HUES6 (cell line): ENCODE measurements at regions not wholly inside any gene's neighbourhood (a gene's known extent, or its start where the extent isn't known, plus 50 kb on each side); places are given as distances from the start of the nearest gene placed in this dataset.

ENCODE experiments used
- H3K27ac ChIP-seq: 2 replicates; pipeline ENCODE4 v1.7.0; 2013; ENCODE audit warnings: low read depth, mild to moderate bottlenecking, low read length, inconsistent platforms
- H3K27me3 ChIP-seq: 2 replicates; pipeline ENCODE4 v1.6.1; 2013; ENCODE audit warnings: low read length; ENCODE audit not compliant: control insufficient read depth, insufficient read depth
- H3K36me3 ChIP-seq: 2 replicates; pipeline ENCODE4 v1.6.1; 2013; ENCODE audit warnings: low read length; ENCODE audit not compliant: control insufficient read depth, insufficient read depth
- H3K4me1 ChIP-seq: 2 replicates; pipeline ENCODE4 v1.6.1; 2013; ENCODE audit warnings: low read length; ENCODE audit not compliant: control insufficient read depth, insufficient read depth
- H3K4me3 ChIP-seq: 2 replicates; pipeline ENCODE4 v1.5.1; 2013; ENCODE audit warnings: low read depth, low read length
- H3K9ac ChIP-seq: one replicate; pipeline ENCODE4 v1.6.1; 2013; ENCODE audit warnings: mild to moderate bottlenecking, low read length
- H3K9me3 ChIP-seq: 2 replicates; pipeline ENCODE4 v1.6.1; 2013; ENCODE audit warnings: low read depth, low read length; ENCODE audit not compliant: control insufficient read depth, insufficient read depth

GRCh38 chr13:77457966-77458365 is 77.5 kb upstream of the SCEL start:
- H3K27me3 ChIP-seq: no peaks in the 10 kb centered on the region
- no peaks in the 10 kb centered on the region for H3K36me3 ChIP-seq
- H3K9me3 ChIP-seq: no peaks in the 10 kb centered on the region
- peaks cover 6% of the 10 kb centered on the region; the same call in 1 of the 2 replicates for H3K4me1 ChIP-seq
- no peak overlapping the region for H3K9ac ChIP-seq
- H3K4me3 ChIP-seq: no peak overlapping the region
- no peak overlapping the region for H3K27ac ChIP-seq

GRCh38 chr13:77456271-77456670 is 79.2 kb upstream of the SCEL start:
- Histone ChIP-seq H3K4me3 (no peak overlapping the region), H3K4me1 (peaks cover 6% of the 10 kb centered on the region; the same call in 1 of the 2 replicates), H3K36me3 (no peaks in the 10 kb centered on the region), H3K9me3 (no peaks in the 10 kb centered on the region), H3K9ac (no peak overlapping the region), H3K27me3 (no peaks in the 10 kb centered on the region), H3K27ac (no peak overlapping the region)

GRCh38 chr13:77449265-77449664 is 86.2 kb upstream of the SCEL start:
- H3K9ac ChIP-seq: no peak overlapping the region
- no peak overlapping the region for H3K27ac ChIP-seq

GRCh38 chr13:77448689-77449088 is 86.8 kb upstream of the SCEL start:
- Histone ChIP-seq H3K4me1 (peaks cover 9% of the 10 kb centered on the region; the same call in 1 of the 2 replicates), H3K4me3 (no peak overlapping the region), H3K27ac (no peak overlapping the region), H3K27me3 (no peaks in the 10 kb centered on the region), H3K9ac (no peak overlapping the region), H3K36me3 (no peaks in the 10 kb centered on the region), H3K9me3 (no peaks in the 10 kb centered on the region)

More at GRCh38 chr13:77449265-77449664, 86.2 kb upstream of the SCEL start:
- Histone ChIP-seq H3K9me3 (no peaks in the 10 kb centered on the region), H3K36me3 (no peaks in the 10 kb centered on the region), H3K4me1 (peaks cover 9% of the 10 kb centered on the region; the same call in 1 of the 2 replicates), H3K27me3 (no peaks in the 10 kb centered on the region), H3K4me3 (no peak overlapping the region)

DNA sequence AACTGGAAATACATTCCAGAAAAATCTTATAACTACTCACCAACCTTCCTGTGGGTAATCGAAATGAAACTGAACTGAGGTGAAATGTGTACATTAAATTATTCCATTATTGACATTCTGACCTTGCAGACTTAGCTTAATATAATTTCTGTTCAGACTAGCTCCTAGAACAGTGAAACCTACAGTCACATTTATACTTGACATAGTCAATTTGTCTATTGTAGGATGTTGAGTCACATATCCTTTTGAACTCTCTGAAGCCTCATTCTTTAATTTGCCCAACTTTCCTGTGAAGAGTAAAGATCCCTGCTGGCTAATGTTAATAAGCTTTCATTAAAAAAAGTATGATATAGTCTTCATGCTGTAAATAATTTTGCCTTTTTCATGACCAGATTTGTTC is 92.0 kb upstream of the SCEL start:
- no peaks in the 10 kb centered on the region for H3K36me3 ChIP-seq
- peaks cover 2% of the 10 kb centered on the region; the same call in 1 of the 2 replicates for H3K4me1 ChIP-seq
- no peaks in the 10 kb centered on the region for H3K9me3 ChIP-seq
- H3K27ac ChIP-seq: no peak overlapping the region
- H3K9ac ChIP-seq: no peak overlapping the region
- no peak overlapping the region for H3K4me3 ChIP-seq
- H3K27me3 ChIP-seq: no peaks in the 10 kb centered on the region

DNA sequence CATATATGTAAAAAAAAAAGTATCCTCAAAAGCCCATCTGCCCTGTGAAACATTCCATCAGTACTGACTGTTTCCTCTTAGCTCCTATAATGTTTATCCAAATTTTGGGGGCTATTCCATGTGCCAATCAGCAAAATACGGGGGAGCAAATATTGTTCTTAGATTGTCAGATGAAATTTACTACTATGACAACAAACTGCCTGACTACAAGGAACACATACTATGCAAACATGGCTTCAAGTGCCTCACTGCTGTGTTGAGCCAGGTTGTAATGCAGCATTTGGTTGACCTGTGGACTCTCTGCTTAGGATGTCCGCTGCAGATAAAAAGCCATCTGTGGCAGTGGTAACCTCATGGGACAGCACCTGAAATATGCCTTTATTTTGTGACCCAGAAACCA is 98.2 kb upstream of the SCEL start:
- Histone ChIP-seq H3K9me3 (no peaks in the 10 kb centered on the region), H3K4me3 (no peak overlapping the region), H3K27me3 (no peaks in the 10 kb centered on the region), H3K4me1 (no peaks in the 10 kb centered on the region), H3K36me3 (no peaks in the 10 kb centered on the region), H3K9ac (no peak overlapping the region), H3K27ac (no peak overlapping the region)

GRCh38 chr13:77434289-77434688 is 101.2 kb upstream of the SCEL start:
- no peaks in the 10 kb centered on the region for H3K36me3 ChIP-seq
- no peaks in the 10 kb centered on the region for H3K9me3 ChIP-seq
- H3K4me3 ChIP-seq: no peak overlapping the region
- no peaks in the 10 kb centered on the region for H3K27me3 ChIP-seq
- H3K27ac ChIP-seq: no peak overlapping the region
- H3K4me1 ChIP-seq: no peaks in the 10 kb centered on the region
- no peak overlapping the region for H3K9ac ChIP-seq

DNA sequence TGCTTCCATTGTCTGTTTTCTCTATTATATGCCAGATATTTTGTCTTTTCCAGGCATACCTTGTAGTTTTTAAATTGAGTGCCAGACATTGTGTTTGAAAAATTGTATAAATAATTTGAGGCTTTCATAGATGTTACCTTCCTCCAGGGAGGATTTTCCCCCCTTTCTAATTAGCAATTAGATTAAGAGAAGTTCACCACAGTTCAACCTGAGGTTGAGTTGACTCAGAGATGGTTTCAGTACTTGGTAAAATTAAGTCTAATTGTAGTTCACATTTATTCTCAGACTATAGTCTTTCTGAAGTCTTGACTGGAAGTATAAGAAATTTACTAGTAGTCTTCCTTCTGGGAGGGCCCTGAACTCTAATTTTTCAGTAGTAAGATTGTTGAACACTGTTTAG is 104.1 kb upstream of the SCEL start:
- Histone ChIP-seq H3K36me3 (no peaks in the 10 kb centered on the region), H3K4me3 (no peak overlapping the region), H3K4me1 (no peaks in the 10 kb centered on the region), H3K9me3 (no peaks in the 10 kb centered on the region), H3K9ac (no peak overlapping the region), H3K27me3 (no peaks in the 10 kb centered on the region), H3K27ac (no peak overlapping the region)

DNA sequence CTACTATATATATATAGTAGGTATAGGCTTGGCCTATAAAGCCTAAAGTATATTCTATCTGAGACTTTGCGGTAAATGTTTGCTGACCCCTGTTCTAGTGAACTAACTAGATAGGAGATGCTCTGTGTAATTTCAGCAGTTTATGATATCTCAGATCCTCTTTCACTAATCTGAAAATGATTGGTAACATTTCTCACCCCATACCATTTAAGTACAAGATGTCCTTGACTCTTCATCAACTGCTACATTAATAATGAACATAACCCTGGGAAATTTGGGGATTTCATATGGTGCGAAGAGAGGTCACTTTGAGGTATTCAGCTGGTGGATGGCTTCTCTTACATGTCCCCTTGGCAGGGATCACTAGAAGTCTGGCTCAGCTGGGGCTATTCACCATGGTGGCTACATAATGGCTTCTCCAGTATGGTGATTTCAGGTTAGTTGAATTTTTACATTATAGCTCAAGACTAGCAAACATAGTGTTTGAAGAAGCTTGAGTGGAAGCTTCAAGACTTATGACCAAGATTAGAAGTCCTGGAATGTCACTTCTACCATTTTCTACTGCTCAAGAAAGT is 103.6 kb upstream of the MYCBP2 start:
- Histone ChIP-seq H3K4me1 (no peaks in the 10 kb centered on the region), H3K9ac (no peak overlapping the region), H3K27me3 (no peaks in the 10 kb centered on the region), H3K4me3 (no peak overlapping the region), H3K36me3 (no peaks in the 10 kb centered on the region), H3K27ac (no peak overlapping the region), H3K9me3 (no peaks in the 10 kb centered on the region)

- Histone ChIP-seq H3K36me3 (no peaks in the 10 kb centered on the region), H3K27me3 (no peaks in the 10 kb centered on the region), H3K4me3 (no peak overlapping the region), H3K9me3 (no peaks in the 10 kb centered on the region), H3K9ac (no peak overlapping the region), H3K4me1 (no peaks in the 10 kb centered on the region), H3K27ac (no peak overlapping the region)
These were observed 102.6 kb upstream of the MYCBP2 start for GRCh38 chr13:77429320-77430142.

DNA sequence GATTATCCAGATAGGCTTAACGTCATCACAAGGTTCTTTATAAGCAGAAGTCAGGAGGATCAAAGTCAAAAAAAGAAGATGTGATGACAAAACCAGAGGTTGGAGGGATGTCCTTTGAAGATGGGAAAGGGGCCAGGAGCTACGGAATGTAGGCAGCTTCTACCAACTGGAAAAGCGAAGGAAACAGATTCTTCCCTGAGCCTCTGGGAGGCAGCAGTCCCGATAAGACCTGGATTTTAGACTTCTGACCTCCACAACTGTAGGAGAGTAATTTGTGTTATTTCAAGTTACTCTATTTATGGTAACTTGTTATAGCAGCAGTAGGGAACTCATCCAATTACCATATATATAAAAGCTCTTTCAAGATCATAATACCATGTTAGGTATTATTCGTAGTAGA is 98.8 kb upstream of the MYCBP2 start:
- no peaks in the 10 kb centered on the region for H3K4me1 ChIP-seq
- H3K36me3 ChIP-seq: no peaks in the 10 kb centered on the region
- H3K9ac ChIP-seq: no peak overlapping the region
- H3K9me3 ChIP-seq: no peaks in the 10 kb centered on the region
- H3K4me3 ChIP-seq: no peak overlapping the region
- no peaks in the 10 kb centered on the region for H3K27me3 ChIP-seq
- no peak overlapping the region for H3K27ac ChIP-seq
